ENCODE measurements at regions not wholly inside any gene's neighbourhood (a gene's known extent, or its start where the extent isn't known, plus 50 kb on each side); places are given as distances from the start of the nearest gene placed in this dataset.
"Not testable (repeated sequence)": the region's sequence is repeated elsewhere in the genome, so short reads cannot be mapped to it uniquely, and the experiment has no call there.

DNA sequence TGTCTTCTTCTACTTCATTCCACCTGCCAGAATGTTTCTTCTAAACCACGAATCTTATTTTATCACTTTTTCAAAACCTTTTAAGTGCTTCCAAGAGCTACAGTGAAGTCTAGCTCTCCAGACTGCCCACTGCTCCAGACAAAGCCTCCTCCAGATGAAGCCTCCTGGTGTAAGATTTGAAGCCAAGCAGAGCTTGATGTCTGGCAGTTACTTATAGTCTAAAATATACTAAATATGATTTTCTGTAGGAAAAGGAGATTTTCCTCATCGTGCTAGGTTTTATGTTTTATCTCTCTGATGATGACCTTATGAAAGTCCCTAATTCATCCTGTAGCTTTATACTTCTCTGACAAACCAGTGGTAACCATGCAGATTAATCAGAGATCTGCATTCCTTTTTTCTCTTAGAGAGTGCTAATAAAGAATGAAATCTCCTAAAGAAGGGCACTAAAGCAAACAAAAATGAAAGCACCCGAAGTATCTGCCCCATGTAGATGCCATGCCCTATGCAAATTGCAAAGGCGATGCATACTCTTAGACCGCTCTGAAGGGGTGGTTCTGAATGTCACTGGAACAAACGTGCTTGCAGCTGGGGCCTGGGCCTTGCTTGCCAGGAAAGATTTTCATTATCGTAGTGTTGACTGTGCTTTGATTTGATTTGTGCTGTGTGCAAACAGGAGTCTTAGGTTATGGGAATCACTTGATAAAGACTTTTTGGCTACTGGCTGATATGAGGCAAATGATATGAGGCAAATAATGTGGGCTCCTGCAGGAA is 314.2 kb downstream of the PID1 start:
- no peak for DNase-seq

- DNase-seq: no peak
Measured at GRCh38 chr2:228949831-228950230, 321.3 kb downstream of the PID1 start.

GRCh38 chr2:228945710-228946109 is 325.4 kb downstream of the PID1 start:
- DNase-seq: no peak

DNA sequence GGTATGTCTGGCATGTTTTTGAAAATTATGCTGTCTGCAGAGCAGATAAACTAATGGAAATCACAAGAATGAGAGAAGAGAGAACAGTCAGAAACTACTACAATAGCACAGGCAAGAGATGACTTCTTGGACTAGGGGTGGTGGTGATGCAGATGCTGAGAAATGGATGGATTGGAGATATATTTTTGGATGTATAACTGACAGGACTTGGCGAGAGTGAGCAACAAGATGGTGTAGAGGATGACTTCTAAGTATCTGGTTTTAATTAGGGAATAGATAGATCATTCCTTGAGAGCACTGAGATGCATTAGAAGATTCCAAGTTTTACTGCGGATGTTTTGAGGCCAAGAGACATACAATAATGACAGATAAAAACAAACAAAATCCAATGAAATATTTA is 328.2 kb downstream of the PID1 start:
- DNase-seq: no peak

GRCh38 chr2:228938629-228939028 is 332.5 kb downstream of the PID1 start:
- DNase-seq: no peak

- DNase-seq: peak; percentile 22
Measured at GRCh38 chr2:228927028-228928010, 343.8 kb downstream of the PID1 start.

- DNase-seq: no peak
Measured at GRCh38 chr2:228919808-228920207, 351.3 kb downstream of the PID1 start.

DNA sequence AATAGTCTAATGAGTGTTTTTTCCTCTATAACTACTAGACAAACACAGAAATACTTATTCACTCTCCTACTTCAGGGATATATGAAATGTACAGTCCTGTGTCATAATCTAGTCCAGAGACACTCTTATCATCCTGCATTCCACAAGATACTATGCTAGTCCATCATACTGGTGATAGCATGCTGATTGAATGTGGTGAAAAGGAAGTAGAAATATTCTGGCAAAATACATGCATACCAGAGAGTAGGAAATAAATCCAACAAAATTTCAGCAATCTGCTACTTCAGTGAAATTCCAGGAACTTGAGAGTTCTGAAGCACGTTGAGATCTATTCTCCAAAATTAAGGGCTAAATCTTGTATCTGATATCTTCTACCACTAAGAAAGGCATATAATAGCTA is 353.9 kb downstream of the PID1 start:
- peak; percentile 63 for DNase-seq

DNA sequence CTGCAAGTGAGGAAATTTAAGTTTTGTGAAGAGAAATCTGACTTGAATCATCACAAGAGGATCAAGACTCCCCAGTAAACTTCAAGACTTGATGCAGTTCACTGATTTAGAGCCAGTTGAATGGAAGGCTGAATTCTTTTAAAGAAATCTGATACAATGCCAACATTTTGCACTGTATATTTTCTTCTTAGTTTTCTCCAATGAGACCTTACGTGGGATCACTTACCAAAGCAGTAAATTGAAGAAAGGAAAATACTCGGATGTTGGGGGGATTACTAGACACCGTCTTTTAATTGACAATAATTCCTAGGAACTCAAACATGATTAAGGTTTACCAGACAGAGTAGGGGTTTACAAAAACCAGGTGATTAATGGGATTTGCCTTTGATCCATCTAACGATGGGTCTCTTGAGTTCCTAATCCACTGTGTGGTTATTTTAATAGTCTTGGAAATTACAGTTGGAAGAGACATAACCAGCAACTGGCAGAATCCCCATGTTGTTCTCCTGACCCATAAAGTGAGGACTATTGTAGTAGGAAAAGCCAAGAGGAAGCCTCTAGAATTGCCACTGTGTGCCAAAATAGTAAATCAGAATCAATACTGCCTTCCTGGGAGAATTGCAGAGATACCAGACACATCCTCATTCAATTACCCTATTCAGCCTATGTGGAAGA is 354.5 kb downstream of the PID1 start:
- DNase-seq: no peak

GRCh38 chr2:228913176-228913575 is 357.9 kb downstream of the PID1 start:
- DNase-seq: no peak

DNA sequence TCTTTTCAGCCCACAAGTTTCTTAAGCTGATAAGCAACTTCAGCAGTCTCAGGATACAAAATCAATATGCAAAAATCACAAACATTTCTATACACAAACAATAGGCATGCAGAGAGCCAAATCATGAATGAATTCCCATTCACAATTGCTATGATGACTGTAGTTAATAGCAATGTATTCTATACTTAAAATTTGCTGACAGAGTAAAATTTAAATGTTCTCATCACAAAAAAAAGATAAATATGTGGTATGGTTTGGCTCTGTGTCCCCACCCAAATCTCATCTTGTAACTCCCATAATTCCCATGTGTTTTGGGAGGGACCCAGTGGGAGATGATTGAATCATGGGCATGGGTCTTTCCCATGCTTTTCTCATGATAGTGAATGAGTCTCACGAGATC is 360.2 kb downstream of the PID1 start:
- DNase-seq: not testable (repeated sequence)

DNA sequence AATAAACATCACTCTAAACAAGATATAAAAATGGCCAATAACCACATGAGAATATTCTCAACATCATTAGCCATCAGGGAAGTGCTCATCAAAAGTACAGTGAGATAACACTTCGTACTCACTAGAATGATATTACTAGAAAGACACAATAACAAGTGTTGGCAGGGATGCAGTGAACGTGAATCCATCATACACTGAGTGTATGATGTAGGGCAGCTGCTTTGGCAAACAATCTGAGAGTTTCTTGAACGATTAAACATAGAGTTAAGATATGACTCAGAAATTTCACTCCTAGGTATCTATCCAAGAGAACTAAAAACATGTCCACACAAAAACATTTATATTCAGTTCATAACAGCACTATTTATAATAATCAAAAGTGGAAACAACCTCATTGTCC is 368.9 kb downstream of the PID1 start:
- no peak for DNase-seq

GRCh38 chr2:228901531-228901930 is 369.6 kb downstream of the PID1 start:
- DNase-seq: no peak

DNA sequence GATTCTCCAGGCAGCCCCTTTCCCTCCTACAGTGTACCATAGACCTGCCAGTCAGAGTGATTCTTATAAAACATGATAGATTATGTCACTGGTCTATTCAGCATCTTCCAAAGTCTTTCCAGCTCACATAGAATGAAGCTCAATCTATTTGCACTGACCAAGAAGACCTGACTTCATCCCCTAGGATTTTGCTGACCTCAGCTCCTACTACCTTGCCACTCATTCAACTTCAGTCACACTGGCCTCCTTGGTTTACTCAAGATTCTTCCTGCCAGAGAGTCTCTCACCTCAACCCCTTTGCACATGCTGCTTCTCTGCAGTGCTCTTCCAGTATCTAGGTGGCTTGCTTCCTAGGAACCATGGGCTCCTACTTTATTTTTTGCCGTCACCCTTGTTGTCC is 392.9 kb downstream of the PID1 start:
- no peak for DNase-seq

GRCh38 chr2:228876276-228876675 is 394.8 kb downstream of the PID1 start:
- no peak for DNase-seq

DNA sequence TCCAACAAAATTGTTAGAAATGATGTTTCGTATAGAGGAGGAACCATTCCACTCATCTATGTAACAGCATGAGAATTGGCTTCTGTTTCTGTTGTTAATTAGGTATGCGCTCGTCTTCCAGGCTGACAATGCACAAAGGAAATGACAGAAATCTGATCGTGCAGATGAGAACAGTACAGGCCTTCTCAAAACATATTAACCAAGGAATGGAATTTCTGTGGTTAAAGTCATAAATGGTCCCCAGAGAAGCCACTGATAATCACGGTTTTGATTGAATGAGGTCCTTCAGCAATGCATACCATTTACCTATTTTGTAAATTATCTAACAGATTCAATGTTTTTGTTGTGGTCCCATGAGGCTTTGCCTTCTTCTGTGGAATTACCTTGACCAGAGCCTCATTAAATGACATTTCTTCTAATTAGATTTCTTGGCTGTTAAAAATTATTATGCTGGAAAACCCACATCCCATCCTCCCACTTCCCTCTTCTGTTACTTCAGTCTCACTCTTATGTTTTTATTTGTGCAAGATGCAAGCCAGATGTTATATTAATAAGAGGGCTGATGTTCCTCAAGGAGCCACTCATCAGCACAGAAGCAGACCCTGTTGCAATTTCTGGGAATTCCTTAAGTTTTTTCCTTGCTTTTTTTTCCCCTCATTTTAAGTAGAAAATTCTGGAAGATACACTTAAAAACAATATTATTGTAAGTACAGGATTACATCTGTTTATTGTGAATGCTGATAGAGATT is 395.8 kb downstream of the PID1 start:
- peak; percentile 64 for DNase-seq

DNA sequence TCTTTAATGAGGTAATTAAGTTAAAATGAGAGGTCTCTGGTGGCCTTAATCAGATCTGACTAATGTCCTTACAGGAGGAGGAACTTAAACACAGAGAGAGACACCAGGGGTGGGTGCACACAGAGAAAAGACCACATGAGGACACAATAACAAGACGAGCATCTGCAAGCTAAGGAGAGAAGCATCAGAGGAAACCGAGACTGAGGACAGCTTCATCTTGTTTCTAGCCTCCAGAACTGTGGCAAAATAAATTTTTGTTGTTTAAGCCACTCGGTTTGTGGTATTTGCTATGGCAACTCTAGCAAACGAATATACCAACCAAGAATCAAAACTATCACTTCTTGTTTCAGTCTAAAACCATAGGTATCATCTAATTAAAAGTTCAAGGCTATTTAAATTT is 400.1 kb downstream of the PID1 start:
- no peak for DNase-seq

- DNase-seq: no peak
Measured at GRCh38 chr2:228869636-228870264, 401.3 kb downstream of the PID1 start.

- DNase-seq: no peak
Measured at GRCh38 chr2:228867406-228867805, 403.7 kb downstream of the PID1 start.

DNA sequence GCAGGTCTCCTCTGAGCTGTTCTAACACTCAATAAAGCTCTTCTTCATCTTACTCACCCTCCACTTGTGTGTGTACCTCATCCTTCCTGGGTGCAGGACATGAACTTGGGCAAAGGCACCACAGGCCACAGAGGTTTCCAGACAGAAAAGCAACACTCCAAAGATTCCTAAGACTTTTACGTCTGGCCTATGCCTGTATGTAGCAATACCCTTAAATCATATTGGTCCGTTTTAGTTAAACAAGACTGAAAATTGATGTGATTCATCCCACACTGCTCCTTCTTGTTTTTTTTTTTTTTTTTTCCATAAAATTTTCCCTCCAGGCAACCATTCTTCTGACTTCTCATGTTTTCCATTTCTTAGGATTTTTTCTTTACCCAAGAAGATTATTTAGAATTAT is 404.3 kb downstream of the PID1 start:
- DNase-seq: peak; percentile 7

- DNase-seq: no peak
Measured at GRCh38 chr2:228866044-228866443, 405.0 kb downstream of the PID1 start.

DNA sequence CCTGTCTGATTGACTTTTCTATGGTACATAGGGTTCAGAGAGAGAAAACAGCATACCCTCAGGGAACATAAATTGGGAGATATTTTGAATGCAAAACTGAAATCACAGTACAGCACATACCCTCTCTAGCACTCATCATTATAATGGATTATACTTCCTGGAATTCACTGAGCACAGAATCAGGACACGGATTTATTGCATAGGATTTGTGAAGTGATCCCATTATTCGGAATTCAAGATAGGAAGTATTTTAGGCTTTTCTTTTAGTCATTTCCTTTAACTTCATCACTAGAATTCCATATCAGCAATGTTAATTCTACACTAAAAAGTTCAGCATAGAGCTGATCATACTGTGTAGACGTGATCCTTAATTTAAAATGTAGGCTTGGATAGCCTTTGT is 407.0 kb downstream of the PID1 start:
- DNase-seq: no peak

Data from fibroblast of skin of scalp (primary cell).